Trophoblast cell (in vitro differentiated cells and primary cell): ENCODE measurements at regions not wholly inside any gene's neighbourhood (a gene's known extent, or its start where the extent isn't known, plus 50 kb on each side); places are given as distances from the start of the nearest gene placed in this dataset.

Experiments used
- DNase-seq, 2 donors: peaks; one replicate each; pipeline ENCODE4 v3.0.0-alpha.2; 2016
- H2AFZ ChIP-seq: 2 replicates; pipeline ENCODE4 v1.6.1; 2013; ENCODE audit warnings: low read length, moderate library complexity, mild to moderate bottlenecking; ENCODE audit not compliant: insufficient read depth, poor library complexity
- H2AK5ac ChIP-seq: 2 replicates; pipeline ENCODE4 v1.6.1; 2013; ENCODE audit warnings: mild to moderate bottlenecking, low read length
- H2BK120ac ChIP-seq: 2 replicates; pipeline ENCODE4 v1.6.1; 2013; ENCODE audit warnings: low read length, mild to moderate bottlenecking, moderate library complexity; ENCODE audit not compliant: insufficient read depth, poor library complexity
- H2BK12ac ChIP-seq: 2 replicates; pipeline ENCODE4 v1.6.1; 2013; ENCODE audit warnings: mild to moderate bottlenecking, low read length, moderate library complexity
- H2BK5ac ChIP-seq: 2 replicates; pipeline ENCODE4 v1.6.1; 2013; ENCODE audit warnings: low read length, low read depth, moderate library complexity, mild to moderate bottlenecking; ENCODE audit not compliant: poor library complexity
- H3K14ac ChIP-seq: 2 replicates; pipeline ENCODE4 v1.6.1; 2013; ENCODE audit warnings: mild to moderate bottlenecking, low read length
- H3K18ac ChIP-seq: 2 replicates; pipeline ENCODE4 v1.6.1; 2013; ENCODE audit warnings: mild to moderate bottlenecking, low read length
- H3K23ac ChIP-seq: 2 replicates; pipeline ENCODE4 v1.6.1; 2013; ENCODE audit warnings: low read length
- H3K27ac ChIP-seq: 2 replicates; pipeline ENCODE4 v1.5.1; 2013; ENCODE audit warnings: low read depth, mild to moderate bottlenecking, inconsistent platforms, low read length, moderate library complexity
- H3K27me3 ChIP-seq: 2 replicates; pipeline ENCODE4 v1.6.1; 2013; ENCODE audit warnings: inconsistent platforms, mild to moderate bottlenecking, low read length, moderate library complexity; ENCODE audit not compliant: insufficient read depth
- H3K36me3 ChIP-seq, 2 experiments: 1 replicate in 1 of 2; 2 replicates in 1 of 2; pipeline ENCODE4 v1.6.1; 2013; ENCODE audit warnings: low read length in 2 of 2, mild to moderate bottlenecking in 2 of 2, moderate library complexity in 1 of 2; ENCODE audit not compliant: insufficient read depth in 2 of 2, control insufficient read depth in 1 of 2
- H3K4ac ChIP-seq: 2 replicates; pipeline ENCODE4 v1.6.1; 2013; ENCODE audit warnings: low read depth, mild to moderate bottlenecking, low read length, moderate library complexity
- H3K4me1 ChIP-seq, 2 experiments: 1 replicate in 1 of 2; 2 replicates in 1 of 2; pipeline ENCODE4 v1.6.1; 2013; ENCODE audit warnings: low read length in 2 of 2, mild to moderate bottlenecking in 2 of 2, moderate library complexity in 1 of 2; ENCODE audit not compliant: insufficient read depth in 2 of 2, control insufficient read depth in 1 of 2
- H3K4me2 ChIP-seq: 2 replicates; pipeline ENCODE4 v1.6.1; 2013; ENCODE audit warnings: inconsistent platforms, mild to moderate bottlenecking, low read length, moderate library complexity
- H3K4me3 ChIP-seq: 2 replicates; pipeline ENCODE4 v1.5.1; 2013; ENCODE audit warnings: mild to moderate bottlenecking, low read depth, low read length, inconsistent platforms
- H3K79me1 ChIP-seq: one replicate; pipeline ENCODE4 v1.6.1; 2013; ENCODE audit warnings: low read length
- H3K79me2 ChIP-seq: 2 replicates; pipeline ENCODE4 v1.6.1; 2013; ENCODE audit warnings: low read length, mild to moderate bottlenecking; ENCODE audit not compliant: control insufficient read depth, insufficient read depth, poor library complexity
- H3K9ac ChIP-seq: 2 replicates; pipeline ENCODE4 v1.6.1; 2013; ENCODE audit warnings: mild to moderate bottlenecking, low read length
- H3K9me3 ChIP-seq: 2 replicates; pipeline ENCODE4 v1.6.1; 2013; ENCODE audit warnings: low read depth, mild to moderate bottlenecking, control low read depth, inconsistent platforms, low read length; ENCODE audit not compliant: insufficient read depth
- H4K12ac ChIP-seq: 2 replicates; pipeline ENCODE4 v1.6.1; 2013; ENCODE audit warnings: low read depth, mild to moderate bottlenecking, low read length, moderate library complexity
- H4K8ac ChIP-seq: 2 replicates; pipeline ENCODE4 v1.6.1; 2013; ENCODE audit warnings: low read depth, mild to moderate bottlenecking, low read length, moderate library complexity
- H4K91ac ChIP-seq: one replicate; pipeline ENCODE4 v1.6.1; 2013; ENCODE audit warnings: low read depth, mild to moderate bottlenecking, low read length, moderate library complexity
- WGBS: extraction: QIAGEN DNeasy Blood & Tissue Kit; methylation state at CpG from one replicate; pipeline ENCODE4 v1.1.7; 2013; ENCODE audit warnings: missing lambda C conversion rate; ENCODE audit not compliant: insufficient read length, insufficient coverage; ENCODE audit errors: extremely low coverage; 5-methylcytosine and 5-hydroxymethylcytosine counted together

DNA sequence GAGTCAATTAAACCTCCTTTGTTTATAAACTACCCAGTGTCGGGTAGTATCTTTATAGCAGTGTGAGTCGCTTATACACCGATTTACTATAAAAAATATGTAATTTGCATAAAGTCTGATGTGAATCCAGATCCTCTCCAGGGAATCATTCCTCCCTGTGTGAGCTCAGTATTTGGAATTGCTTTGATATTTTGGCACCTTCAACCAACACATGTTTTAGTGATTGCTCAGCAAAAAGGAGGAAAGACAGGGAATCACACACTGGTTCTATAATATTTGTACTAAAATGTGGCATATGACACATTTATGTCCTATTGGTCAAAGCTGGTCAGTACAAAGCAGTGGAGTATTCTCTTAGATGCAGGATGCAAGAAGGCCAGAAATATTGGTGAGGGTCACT lies 703.9 kb upstream of the ATXN7L3B start:
- H3K4me1 ChIP-seq, result no peaks in the 10 kb centered on the region
- no peaks in the 10 kb centered on the region for H3K9me3 ChIP-seq
- no peak overlapping the region for H2BK12ac ChIP-seq
- no peak overlapping the region for H3K4me2 ChIP-seq
- no peak overlapping the region for H4K91ac ChIP-seq
- H3K18ac ChIP-seq, result no peak overlapping the region
- H2AK5ac ChIP-seq, result no peak overlapping the region
- H2BK120ac ChIP-seq, result no peak overlapping the region
- peak in 1 of 2 donors; percentile 1 for DNase-seq
- no peak overlapping the region for H3K4me3 ChIP-seq
- no CpG with 5 or more reads among the region's 3 CpGs for WGBS
- H3K79me1 ChIP-seq, result no peaks in the 10 kb centered on the region
- H3K79me2 ChIP-seq, result no peaks in the 10 kb centered on the region
- no peaks in the 10 kb centered on the region for H3K27me3 ChIP-seq
- no peak overlapping the region for H3K23ac ChIP-seq
- no peak overlapping the region for H3K9ac ChIP-seq
- H2AFZ ChIP-seq, result no peak overlapping the region
- H3K27ac ChIP-seq, result no peak overlapping the region
- no peak overlapping the region for H4K8ac ChIP-seq
- no peak overlapping the region for H3K4ac ChIP-seq
- H3K14ac ChIP-seq, result no peak overlapping the region
- no peak overlapping the region for H4K12ac ChIP-seq
- H2BK5ac ChIP-seq, result no peak overlapping the region
- H3K36me3 ChIP-seq, result no peaks in the 10 kb centered on the region

DNA sequence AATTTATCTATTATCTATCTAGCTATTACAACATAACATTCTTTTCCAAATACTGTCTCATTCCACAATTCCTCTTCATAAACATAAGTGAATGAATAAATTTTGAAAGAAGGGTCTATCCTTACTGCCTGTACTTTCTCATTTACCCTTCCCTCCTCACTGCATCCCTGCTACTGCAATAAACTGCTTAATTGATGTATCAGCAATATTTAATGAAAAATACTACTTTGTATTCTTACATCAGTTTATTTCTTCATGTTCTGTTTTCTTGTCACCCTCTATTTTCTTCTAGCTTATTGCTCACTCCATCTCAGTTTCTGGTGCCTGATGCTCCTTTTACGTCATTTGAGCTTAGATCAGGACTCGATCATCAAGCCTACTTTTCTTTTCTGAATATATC lies 695.7 kb upstream of the ATXN7L3B start:
- Histone ChIP-seq H4K12ac (no peak overlapping the region), H2AFZ (no peak overlapping the region), H3K23ac (no peak overlapping the region), H2AK5ac (no peak overlapping the region), H3K14ac (no peak overlapping the region), H3K79me1 (no peaks in the 10 kb centered on the region), H3K9me3 (no peaks in the 10 kb centered on the region), H3K4me2 (no peak overlapping the region), H3K4me1 (no peaks in the 10 kb centered on the region), H2BK12ac (no peak overlapping the region), H4K91ac (no peak overlapping the region), H3K36me3 (no peaks in the 10 kb centered on the region), H3K9ac (no peak overlapping the region), H3K18ac (no peak overlapping the region), H4K8ac (no peak overlapping the region), H3K4me3 (no peak overlapping the region), H2BK5ac (no peak overlapping the region), H3K27me3 (no peaks in the 10 kb centered on the region), H3K79me2 (no peaks in the 10 kb centered on the region), H3K27ac (no peak overlapping the region), H2BK120ac (no peak overlapping the region), H3K4ac (no peak overlapping the region)
- DNase-seq, result no peak
- no CpG with 5 or more reads among the region's 2 CpGs for WGBS

- H4K12ac ChIP-seq, result no peak overlapping the region
- H2BK12ac ChIP-seq, result no peak overlapping the region
- no peak overlapping the region for H3K18ac ChIP-seq
- H4K8ac ChIP-seq, result no peak overlapping the region
- no peak overlapping the region for H3K4ac ChIP-seq
- H3K27me3 ChIP-seq, result no peaks in the 10 kb centered on the region
- no peak overlapping the region for H2BK120ac ChIP-seq
- no peaks in the 10 kb centered on the region for H3K36me3 ChIP-seq
- H3K79me2 ChIP-seq, result no peaks in the 10 kb centered on the region
- no peak overlapping the region for H3K14ac ChIP-seq
- H4K91ac ChIP-seq, result no peak overlapping the region
- H3K4me2 ChIP-seq, result no peak overlapping the region
- H2AFZ ChIP-seq, result no peak overlapping the region
- no peak overlapping the region for H3K27ac ChIP-seq
- H3K79me1 ChIP-seq, result no peaks in the 10 kb centered on the region
- no peak overlapping the region for H3K9ac ChIP-seq
- WGBS, result no CpG with 5 or more reads among the region's 2 CpGs
- no peak overlapping the region for H3K23ac ChIP-seq
- DNase-seq, result no peak
- no peaks in the 10 kb centered on the region for H3K9me3 ChIP-seq
- H3K4me3 ChIP-seq, result no peak overlapping the region
- H2AK5ac ChIP-seq, result no peak overlapping the region
- H2BK5ac ChIP-seq, result no peak overlapping the region
- no peaks in the 10 kb centered on the region for H3K4me1 ChIP-seq
Measured at GRCh38 chr12:73863546-73863945, 674.1 kb upstream of the ATXN7L3B start.

DNA sequence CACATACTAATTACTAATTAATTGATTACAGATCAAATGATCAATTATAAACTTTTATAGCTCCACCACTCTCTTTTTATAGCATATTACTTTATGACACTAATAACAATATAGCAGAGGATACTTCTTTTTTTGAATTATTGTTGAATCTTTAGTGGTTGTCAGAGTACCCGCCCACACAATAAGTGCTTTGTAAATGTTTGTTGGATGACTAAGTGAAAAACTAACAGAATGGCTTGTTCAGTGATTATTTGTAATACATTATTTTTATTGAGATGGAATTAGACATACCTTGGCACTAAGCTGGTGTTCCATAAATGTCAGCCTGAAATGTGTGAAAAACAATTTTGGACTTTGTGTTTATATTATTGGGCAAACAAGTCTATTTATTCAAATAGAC lies 670.5 kb upstream of the ATXN7L3B start:
- H3K36me3 ChIP-seq, result no peaks in the 10 kb centered on the region
- no peaks in the 10 kb centered on the region for H3K79me1 ChIP-seq
- H4K91ac ChIP-seq, result no peak overlapping the region
- no peak overlapping the region for H3K9ac ChIP-seq
- H2BK5ac ChIP-seq, result no peak overlapping the region
- no peak overlapping the region for H2BK12ac ChIP-seq
- H2BK120ac ChIP-seq, result no peak overlapping the region
- H3K23ac ChIP-seq, result no peak overlapping the region
- no peaks in the 10 kb centered on the region for H3K27me3 ChIP-seq
- no peak overlapping the region for H3K27ac ChIP-seq
- no peak overlapping the region for H3K4me2 ChIP-seq
- no peak overlapping the region for H4K8ac ChIP-seq
- DNase-seq, result no peak
- no peak overlapping the region for H3K14ac ChIP-seq
- no peaks in the 10 kb centered on the region for H3K9me3 ChIP-seq
- H3K79me2 ChIP-seq, result no peaks in the 10 kb centered on the region
- no peak overlapping the region for H3K4ac ChIP-seq
- no peak overlapping the region for H4K12ac ChIP-seq
- H2AFZ ChIP-seq, result no peak overlapping the region
- no peak overlapping the region for H2AK5ac ChIP-seq
- WGBS, result no CpG with 5 or more reads among the region's 1 CpG
- H3K4me3 ChIP-seq, result no peak overlapping the region
- H3K18ac ChIP-seq, result no peak overlapping the region
- H3K4me1 ChIP-seq, result no peaks in the 10 kb centered on the region
